ENCODE measurements at regions not wholly inside any gene's neighbourhood (a gene's known extent, or its start where the extent isn't known, plus 50 kb on each side); places are given as distances from the start of the nearest gene placed in this dataset.

DNA sequence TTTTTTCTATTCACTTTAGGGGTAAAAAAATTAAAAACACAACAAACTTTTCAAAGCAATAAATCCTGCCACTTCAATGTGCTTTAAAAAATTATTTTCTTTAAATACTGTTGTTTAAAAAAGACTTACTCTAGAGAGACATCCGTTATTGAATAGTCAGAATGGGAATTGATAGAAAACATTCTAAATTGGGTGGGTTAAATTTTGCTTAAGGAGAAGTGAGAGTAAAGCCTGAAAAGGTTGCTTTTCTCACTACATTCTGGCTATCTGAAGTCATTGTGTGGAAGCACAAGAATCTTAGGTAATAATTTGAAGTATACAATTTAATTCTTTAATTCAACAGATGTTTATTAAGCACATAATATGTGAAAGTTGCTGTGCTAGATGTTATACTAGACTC, 509.3 kb downstream of the NR2F1-AS1 start:
- intact Hi-C loops (cut with micrococcal nuclease) = no loop called here

DNA sequence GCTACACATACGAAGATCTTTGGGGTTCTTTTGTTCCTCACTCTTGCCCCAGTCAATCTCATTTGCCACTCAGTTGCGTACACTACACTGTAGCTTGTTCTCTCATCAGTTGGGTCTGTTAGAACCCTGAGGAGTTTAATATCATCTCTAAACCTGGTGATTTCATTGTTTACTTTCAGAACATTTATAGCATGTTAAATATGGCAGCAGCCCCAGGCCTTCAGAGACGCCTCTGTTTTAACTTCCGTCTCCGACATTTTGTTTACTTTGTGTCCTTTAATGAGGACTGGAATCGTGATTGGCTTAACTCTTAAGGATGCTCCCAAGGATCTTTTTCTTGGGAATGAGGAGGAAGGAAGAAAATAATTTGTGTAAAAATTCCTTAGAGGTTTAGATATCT, 510.1 kb downstream of the NR2F1-AS1 start:
- intact Hi-C loops (cut with micrococcal nuclease) = no loop called here

DNA sequence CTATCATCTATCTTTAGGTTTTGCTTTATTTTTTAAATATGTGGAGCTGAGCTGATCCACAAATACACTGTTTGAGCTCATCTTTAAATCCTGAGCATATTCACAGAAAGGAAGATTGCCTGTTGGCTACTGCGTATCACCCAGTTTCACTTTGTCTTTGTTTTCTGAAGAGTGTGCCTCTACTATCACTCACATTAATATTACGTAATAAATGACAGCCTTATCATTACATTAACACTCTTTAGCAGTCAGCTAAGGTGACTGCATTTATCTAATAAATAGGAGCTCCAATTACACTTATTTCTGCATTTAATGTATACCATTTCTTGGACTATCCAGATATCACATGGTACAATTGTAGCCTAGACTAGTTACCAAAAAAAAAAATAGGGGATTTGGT, 511.7 kb downstream of the NR2F1-AS1 start:
- intact Hi-C loops (cut with micrococcal nuclease) = no loop called here

DNA sequence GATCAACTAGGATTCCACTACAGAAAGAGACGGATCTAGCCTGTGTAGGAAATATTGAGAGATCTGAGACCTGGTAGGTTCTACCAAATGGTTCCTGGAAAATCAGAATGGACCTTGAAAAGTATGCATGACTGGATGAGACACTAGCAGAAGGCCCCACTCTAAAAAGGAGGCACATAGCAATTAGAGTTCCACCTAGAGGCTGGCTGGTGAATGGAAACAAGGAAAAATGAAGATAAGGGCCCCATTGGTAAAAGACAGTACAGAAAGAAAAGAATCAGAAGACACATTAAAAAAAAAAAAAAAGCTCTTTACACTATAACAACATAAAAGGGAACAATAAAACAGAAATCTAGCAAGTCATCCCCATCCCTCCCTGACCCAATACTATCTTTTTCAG, 518.5 kb downstream of the NR2F1-AS1 start:
- intact Hi-C loops (cut with micrococcal nuclease) = no loop called here

DNA sequence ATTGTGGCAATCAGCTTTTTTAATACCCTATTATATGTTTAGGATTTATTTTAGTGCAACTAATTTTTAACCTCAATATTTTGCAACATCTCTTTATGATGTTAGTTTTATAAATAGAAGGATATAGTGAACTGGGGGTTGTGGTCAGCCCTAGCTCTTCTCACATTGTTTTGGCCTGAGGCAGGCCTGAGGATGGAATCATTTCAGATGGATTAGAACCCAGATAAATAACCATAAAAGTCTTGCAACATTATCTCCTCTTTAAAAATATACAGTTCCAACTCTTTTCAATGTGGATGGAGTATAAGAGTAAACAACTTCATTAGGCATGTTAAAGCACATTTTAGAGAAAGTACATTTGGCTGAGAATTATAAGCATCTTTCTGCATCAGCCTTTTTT, 522.7 kb downstream of the NR2F1-AS1 start:
- intact Hi-C loops (cut with micrococcal nuclease) = no loop called here

DNA sequence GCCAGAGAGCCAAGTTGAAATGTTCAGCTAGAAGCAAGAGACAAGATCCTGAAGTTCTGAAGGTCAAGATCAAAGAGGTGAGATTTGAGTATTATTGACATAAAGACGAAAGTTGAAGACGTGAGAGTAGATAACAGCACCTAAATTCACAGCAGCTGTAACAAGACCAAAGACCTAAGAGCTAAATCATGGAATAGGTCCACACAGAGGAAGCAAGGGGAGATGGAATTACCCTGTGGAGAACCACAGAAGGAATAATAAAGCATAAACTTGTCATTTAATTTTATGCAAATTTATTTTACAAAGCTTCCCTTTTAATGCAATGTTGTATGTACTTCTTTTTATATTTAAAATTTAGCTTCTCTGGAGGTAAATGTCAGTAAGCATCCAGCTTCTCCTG, 523.7 kb downstream of the NR2F1-AS1 start:
- intact Hi-C loops (cut with micrococcal nuclease) = no loop called here

DNA sequence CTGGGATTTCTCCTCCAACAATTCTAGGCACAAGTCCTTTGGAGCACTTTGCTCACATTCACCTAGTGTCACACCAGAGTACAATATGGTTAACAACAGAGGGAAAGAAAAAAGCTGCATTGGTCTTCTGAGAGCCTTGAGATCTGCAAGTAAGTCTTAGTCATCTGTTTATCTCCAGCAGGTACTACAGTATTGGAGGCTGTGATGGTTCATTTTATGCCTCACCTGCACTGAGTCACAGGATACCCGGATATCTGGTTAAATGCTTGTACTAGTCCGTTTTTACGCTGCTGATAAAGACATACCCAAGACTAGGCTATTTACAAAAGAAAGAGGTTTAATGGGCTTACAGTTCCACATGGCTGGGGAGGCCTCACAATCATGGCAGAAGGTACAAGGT, 525.0 kb downstream of the NR2F1-AS1 start:
- intact Hi-C loops (cut with micrococcal nuclease) = no loop called here

DNA sequence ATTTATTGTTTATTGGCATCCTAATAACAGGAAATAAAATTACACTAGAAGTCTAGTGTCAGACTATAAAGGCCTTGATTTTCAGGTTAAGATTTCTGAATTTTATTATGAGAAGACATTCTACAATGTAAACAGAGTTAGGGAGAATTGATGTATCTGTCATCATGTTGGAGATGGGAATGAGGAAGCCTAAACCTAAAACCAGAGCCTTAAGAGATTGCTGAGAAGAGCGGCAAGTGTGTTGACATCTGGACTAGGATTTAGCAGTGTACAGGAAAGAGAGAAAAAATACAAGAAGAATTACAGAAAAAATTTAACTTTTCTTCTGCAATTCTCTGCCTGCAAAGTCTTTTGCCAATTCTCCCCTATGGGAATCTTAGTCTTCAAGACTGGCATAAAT, 525.5 kb downstream of the NR2F1-AS1 start:
- intact Hi-C loops (cut with micrococcal nuclease) = no loop called here

DNA sequence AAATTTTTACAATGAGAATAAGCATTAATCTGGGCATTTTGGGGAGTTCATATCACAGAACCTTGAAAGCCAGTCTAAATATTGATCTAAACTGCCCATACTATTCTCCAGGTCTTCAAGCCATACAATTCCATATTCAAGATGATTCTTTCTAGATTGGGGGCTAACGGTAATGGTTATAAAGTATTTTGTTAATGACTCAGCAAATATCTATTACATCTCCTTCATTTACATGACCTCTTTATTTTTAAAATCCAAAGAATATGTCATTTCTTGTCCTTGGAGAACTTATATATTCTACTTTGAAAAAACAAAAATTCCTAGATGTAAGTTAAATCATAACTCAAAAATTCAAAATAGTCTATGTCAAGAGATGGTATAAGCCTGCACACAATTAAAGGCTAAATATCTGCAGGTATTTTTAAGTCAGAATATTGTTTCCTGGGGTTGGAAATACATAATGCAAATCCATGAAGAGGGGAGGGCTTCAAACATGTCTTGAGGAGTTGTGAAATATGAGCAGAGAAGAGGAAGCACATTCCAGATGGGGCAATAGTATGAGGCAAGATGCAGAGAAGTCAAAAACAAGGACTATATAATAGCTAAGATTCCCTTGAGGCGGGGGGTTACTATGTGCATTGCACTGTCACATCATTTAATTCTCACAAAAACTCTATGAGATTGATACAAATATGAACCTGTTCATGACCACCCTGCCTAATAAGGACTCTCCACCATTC, 526.4 kb downstream of the NR2F1-AS1 start:
- intact Hi-C loops (cut with micrococcal nuclease) = no loop called here

DNA sequence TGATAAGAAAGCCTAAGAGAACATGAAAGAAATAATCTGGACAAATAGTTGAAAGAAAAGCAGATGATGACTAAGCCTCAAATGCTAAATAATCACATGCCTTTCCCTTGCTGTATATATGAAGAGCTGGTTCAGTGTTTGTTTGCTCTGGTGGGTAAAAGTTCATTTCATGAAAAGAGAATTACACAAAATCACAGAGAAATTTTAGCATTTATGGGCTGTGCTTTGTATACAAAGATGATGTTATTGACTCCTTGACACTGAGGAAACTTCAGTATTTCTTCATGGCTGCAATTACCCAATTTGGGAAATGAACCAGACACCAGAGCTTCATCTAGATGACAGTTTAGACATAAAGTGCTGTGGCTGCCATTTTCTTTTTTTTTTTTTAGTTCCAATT, 527.2 kb downstream of the NR2F1-AS1 start:
- intact Hi-C loops (cut with micrococcal nuclease) = no loop called here

DNA sequence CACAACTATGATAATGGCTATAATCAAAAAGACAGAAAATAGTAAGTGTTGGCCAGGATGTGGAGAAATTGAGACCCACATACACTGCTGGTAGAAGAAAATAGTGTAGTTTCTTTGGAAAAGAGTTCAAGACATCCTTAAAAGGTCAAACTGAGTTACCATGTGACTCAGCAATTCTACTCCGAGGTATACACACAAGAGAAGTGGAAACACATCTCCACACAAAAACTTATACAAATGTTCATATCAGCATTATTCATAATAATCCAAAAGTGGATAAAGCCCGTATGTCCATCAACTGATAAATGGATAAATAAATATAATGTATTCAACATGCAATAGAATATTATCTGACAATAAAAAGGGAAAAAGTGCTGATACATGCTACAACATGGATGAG, 532.2 kb downstream of the NR2F1-AS1 start:
- intact Hi-C loops (cut with micrococcal nuclease) = no loop called here

DNA sequence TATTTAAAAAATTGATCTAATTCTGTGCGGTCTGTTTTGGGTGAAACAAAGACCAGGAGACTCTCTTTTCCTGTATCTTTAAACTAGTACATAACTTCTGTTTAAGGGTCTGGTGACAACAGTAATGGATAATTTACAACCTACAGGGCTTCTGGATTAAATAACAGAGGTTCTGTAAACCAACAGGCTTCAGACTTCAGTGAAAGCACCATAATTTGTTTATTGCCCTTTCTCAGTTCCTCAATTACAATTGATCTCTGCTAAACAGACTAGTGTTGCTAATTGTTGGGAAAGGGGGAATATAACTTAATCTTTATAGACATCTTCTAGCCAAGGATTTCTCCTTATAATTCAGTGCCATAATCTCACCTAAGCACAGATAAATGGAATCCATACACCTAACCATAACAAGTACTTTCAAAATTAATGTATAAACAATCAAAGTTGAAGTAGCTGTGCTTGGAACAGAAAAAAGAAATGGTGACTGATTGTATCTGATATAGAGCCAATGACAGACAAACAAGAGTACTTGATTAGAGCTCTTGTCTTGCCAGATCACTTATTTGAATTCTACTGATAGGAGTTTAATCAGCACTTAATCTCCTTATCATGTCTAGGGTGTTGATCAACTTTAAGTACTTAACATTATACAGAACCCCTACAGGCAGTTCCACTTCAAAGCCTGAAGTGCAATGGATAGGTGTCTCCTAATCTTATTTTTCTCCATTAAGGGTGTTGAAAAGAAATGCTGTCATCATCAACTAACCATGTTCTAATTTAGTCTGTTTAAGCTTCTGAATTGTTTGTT, 536.0 kb downstream of the NR2F1-AS1 start:
- intact Hi-C loops (cut with micrococcal nuclease) = no loop called here

DNA sequence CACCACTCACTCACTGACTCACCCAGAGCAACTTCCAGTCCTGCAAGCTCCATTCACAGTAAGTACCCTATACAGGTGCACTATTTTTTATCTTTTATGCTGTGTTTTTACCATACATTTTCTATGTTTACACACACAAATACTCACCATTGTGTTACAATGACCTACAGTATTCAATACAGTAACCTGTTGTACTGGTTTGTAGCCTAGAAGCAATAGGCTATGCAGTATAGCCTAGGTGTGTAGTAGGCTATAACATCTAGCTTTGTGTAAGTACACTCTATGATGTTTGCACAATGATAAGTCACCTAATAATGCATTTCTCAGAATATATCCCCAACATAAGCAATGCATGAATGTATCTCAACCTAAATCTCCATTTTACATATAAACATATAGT, 541.1 kb downstream of the NR2F1-AS1 start:
- intact Hi-C loops (cut with micrococcal nuclease) = no loop called here

DNA sequence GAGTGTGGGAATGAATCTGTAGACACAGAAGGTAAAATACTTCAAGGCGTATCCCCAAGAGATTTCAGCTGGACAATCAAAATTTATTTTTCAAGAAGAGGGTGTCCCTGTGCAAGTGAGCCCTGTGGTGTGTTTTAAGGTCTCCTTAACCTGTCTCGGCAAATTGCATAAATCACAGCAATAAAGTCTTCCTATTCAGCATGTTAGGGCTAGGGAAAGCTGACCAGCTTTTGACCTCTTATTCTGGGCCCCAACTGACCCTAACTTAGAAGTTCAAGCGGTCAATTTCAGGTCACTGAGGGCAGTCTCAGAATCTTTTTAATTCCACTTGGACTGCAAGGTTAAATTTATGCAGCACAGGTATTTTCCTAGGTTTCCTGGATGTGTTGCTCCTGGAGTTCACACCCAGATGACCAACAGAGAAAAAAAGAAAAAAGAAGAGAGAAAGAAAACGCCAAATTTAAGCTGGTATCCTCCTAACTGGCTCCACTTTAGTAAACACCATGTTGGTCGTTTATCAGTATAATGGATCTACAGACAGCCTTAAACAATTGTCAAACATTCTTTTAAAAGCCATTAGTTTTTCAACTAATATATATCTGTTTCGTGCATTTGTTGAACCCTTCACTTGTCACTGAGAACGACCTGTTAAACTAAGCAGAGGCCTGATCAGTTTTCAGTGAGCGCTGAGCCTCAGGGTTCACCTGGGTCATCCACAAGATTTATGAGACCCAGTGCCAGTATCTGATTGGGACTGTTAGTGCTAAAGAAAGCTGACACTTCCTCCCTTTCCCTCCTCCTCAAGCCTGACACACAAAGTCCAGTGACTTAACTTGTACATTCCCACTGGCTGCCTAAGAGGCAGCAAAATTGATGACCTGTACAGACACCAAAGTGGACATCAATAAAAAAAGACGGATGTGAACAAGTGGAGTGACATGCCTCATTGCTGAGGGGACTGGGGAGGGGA, 546.1 kb downstream of the NR2F1-AS1 start:
- intact Hi-C loops (cut with micrococcal nuclease) = no loop called here

DNA sequence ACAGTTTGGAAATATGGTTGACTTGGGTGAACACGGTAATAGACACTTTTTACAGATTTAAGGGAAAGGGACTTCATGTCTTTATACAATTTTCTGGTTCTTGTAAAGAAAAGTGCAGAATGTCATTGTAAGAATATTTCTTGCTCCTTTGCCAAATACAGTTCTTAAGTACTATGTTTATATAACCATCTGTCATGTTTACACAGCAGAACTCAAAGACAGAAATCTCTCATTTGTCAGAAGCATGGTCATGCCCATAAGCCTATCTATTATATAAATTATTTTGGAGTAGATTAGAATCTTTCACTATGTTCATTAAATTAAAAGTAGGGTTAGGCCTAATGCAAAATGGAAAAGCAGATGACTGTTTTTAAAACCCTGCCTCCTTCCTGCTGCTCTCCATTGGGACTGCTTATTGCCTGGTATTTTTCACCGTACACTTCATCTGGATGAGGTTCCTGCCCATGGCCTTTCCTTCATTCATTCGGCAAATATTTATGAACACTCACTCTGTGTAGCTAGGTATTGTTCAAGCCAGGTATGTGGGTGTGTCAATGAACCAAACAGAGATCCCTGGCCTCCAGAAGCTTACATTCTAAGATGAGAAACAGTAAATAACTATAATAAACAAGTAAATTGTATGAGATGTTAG, 558.1 kb downstream of the NR2F1-AS1 start:
- intact Hi-C loops (cut with micrococcal nuclease) = no loop called here

DNA sequence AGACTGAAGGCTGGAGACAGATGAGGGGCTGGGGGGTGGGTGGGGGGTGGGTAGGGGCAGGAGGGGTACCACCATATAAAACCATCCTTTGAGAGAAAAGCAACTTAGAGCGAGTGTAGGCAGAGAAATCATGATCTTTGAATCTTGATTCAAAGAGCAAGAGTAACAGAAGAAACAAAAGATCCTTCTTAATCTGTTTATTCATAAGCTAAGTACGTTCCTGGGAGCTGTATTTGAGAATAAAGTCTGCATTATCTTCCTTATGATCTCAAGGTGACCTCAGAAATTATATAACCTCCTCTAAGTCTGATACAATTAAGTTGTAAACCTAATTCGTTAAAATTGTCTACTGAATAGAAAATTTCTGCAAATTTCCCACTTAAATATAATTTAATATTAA, 558.8 kb downstream of the NR2F1-AS1 start:
- intact Hi-C loops (cut with micrococcal nuclease) = no loop called here

DNA sequence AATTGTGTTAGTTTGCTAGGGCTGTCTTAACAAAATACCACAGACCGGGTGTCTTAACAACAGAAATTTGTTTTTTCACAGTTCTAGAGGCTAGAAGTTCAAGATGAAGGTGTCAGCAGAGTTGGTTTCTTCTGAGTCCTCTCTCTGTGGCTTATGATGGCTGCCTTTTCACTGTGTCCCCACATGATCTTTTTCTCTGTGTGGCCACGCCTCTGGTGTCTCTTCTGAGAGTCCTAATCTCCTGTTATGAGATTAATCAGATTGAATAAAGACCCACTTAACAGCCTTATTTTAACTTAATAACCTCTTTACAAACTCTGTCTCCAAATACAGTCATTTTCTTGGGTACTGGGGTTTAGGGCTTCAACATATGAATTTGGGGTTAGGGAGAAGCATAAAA, 561.1 kb downstream of the NR2F1-AS1 start:
- intact Hi-C loops (cut with micrococcal nuclease) = no loop called here

DNA sequence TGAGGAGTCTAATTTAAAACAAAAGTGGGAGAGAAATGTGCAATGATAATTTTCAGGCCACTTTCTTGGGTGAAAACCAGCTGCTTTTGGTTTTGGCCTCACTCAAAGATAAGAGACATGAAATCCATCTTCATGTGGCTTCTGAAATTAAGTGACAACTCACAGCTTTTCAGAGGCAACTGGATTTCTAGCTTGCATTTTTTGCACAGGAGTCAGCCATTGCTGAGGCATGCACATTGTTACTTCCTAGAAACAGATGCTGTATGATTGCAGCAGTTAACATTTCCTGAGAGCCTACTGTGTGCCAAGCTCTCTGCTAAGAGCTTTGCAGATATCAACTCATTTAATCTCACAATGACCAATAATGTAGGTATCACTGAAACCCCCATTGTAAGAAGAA, 562.6 kb downstream of the NR2F1-AS1 start:
- intact Hi-C loops (cut with micrococcal nuclease) = no loop called here

DNA sequence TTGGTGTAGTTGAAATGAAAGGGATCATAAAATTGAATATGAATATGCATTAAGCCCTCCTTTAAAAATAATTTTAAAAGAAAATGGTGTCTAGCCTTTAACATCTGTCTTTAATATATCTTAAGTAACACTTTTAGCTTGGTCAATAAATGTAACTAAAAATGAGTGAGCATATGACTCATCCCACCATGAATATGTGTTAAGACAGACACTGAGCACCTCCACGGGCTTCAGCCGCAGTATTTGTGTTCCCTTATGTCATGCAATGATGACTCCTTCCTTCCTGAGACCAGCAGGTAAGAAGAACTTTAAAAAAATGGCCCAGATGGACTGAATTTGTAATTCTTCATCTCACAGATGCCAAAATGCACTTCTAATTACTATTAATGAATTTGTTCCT, 563.2 kb downstream of the NR2F1-AS1 start:
- intact Hi-C loops (cut with micrococcal nuclease) = no loop called here

DNA sequence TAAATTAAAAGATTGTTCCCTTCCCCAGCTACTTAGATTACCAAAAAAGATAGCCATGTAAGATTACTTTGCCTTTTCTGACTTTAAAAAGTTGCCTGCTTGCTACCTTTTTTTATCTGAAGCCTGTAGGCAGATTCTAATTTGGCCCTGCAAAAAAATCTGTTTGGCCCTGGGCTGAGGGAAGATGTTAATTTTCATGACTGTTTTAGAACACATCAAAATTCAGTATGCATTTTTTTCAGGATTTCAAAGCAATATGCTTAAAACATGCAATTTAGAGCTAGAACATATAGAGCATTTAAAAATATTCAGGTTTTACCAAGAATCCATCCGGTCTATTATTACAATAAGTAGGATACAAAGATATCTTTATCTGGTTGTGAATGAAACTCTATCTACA, 563.6 kb downstream of the NR2F1-AS1 start:
- intact Hi-C loops (cut with micrococcal nuclease) = no loop called here

DNA sequence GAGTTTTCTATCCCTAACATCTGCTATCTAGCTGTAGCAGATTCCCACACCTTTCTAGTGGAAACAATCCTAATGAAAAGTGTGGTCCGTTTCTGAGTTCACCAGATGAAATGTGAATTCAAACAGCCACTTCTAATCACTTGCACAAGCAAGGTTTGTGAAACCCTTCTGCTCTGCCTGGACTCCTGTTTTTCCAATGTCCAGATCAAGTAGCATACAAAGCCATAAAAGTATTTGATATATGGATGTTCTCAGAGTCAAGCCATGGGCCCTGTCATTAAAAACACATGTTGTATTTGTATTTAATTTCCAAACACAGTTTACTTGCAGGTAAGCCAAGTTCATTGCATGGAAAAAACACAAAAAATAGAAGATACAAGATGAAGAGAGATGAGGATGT, 570.4 kb downstream of the NR2F1-AS1 start:
- intact Hi-C loops (cut with micrococcal nuclease) = no loop called here
